HG03097 (cell line): ENCODE measurements at regions not wholly inside any gene's neighbourhood (a gene's known extent, or its start where the extent isn't known, plus 50 kb on each side); places are given as distances from the start of the nearest gene placed in this dataset.
A peak's percentile ranks its signal among the peaks of the same experiment; 100 is the strongest.

Experiments
- ATAC-seq: cut with Tn5 transposase; IDR thresholded peaks from one replicate; pipeline ENCODE4 v1.9.1; 2021; ENCODE audit not compliant: unreplicated experiment, low FRiP score

DNA sequence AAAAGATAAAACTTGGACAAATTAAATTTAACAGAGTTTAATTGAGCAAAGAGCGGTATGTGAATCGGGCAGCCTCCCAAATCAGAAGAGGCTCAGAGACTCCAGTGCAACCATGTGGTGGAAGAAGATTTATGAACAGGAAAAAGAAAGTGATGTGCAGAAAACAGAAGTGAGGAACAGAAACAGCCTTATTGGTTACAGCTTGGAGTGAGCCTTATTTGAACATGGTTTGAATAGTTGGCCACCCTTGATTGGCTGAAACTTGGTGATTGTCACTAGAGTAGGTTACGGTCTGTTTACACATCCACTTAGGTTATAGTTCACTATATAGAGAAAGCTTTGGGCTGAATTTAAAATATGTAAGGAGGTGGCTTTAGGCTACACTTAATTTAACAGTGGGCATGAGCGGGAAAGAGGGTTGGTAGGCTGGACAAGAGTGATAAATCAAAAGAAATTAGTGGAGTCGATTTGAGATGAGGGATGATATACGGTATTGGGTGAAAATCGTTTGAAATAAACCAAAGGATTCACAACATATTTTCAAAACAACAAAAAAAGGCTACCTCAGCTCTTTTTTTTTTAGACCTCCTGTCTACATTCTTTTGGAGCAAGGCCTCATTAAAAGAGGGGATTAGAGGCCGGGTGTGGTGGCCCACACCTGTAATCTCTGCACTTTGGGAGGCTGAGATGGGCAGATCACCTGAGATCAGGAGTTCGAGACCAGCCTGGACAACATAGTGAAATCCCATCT lies 84.3 kb upstream of the PREP start:
- ATAC-seq = no peak

DNA sequence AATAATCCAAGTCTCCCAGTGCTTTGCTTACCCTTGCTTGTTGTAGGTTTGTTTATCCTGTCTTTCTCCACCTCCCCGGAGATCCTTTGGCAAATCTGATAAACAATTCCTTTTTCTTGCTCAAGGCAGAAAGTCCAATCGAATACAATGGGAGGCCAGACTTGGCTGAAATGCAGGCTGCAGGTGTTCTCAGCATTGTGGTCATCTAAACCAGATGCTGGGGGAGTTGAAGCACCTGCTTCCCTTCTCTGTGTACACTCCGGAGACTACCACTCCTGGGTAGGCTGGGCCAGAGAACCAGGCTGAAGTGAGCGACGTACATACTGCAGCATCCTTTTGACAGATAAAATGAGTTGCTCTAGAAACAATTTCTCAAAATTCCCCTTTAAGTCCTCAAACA lies 82.6 kb upstream of the PREP start:
- ATAC-seq = no peak

DNA sequence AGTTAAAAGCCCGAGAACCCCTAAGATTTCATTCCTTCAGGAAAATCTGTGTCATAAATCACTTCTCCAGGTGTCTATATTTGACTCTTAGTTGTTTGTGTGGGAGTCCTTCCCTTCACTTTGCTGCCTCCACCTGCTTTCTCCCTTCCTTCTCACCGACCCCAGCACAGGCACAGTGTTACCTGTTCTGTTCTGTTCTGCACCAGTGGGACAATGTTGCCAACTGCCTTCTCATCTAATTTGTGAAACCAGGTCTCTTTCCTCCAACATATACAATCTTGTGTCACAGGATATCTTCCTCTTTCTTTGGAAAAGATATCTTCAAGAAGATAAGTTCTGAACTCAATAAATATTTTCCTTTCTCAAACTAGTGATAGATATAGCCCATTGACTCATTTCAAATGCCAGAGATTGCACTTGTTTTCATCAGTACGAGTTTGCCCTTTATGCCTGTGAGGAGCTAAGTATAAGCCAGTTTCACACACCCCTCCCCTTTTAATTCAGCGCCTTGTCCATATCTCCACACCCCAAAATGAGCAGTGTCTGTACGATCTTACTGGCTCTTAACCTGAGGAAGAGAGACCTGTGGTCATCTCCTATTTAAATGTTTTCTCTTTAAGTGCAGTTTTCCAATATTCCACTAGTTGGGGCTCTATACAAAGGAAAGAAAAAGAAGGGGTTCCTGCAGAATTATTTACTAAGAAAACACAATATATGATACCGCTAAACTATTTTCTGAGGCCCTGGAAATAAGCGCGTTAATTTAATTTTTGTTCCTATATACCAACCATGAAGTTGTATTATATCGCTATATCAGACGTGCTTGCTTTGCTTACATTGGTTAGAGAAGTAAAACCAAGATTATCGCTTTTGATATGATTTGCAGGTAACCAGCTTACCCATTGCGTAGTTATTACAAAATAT lies 81.6 kb upstream of the PREP start:
- no peak for ATAC-seq

DNA sequence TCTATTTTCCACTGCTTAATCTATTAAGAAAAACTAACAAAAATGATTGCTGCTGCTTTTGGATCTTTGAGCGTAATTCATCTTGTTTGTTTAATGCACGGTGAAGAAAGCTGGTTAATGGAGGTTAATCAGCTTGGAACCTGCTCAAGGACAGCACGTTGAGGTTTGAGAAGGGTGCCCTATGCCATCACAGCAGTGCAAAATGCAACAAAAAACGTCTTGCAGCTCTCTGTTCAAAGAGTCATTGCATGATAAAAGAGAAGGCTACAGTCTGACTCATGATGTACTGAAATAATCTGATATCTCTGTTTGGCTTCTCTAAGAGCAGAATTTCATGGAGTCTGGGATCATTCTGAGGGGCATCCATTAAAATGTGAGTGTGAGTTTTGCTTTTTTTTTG lies 80.6 kb upstream of the PREP start:
- no peak for ATAC-seq

DNA sequence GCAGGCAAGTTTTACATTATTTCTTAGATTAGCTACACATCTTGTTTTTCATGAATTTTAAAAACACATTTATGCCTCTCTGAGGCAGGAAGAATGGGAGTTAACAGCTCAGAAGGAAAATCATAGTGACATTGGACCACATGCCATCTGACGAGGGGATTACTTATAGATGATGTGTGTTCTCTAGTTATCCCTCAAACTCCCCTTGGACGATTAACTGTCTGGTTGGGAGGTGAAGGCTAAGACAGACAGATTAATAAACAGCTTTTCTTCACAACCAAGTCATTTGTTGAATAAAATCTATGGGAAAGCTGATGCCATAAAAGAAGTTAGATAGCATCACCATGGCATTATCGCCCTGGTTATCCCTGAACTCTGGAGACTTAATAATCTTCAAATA lies 80.0 kb upstream of the PREP start:
- ATAC-seq = no peak

DNA sequence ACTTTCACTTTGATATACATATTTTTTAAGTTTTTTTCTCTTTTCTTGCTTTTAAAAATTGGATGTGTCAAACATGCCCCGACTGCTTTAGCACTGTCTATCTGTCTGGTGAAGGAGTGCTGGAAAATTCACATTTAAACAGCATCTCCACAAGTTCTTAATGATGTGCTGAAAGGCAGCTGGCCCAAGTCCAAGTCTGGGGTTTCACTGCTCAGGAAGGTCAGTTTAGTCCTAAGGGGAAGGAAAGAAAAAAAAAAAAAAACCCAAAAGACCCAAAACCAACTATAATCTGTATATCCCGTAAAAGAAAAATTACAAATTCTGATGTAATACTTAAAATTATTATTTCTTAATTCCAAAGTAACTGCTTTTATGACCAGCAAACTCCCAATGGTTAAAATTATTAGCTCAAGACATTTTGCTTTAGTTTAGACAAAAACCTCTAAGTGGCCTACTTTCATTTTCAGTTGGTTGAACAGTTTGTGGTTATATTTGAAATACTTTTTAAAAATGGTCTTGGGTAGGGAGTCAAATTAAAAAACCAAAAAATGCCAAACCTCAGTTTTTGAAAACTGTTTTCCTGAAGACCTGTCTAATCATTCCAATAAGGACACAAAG lies 79.5 kb upstream of the PREP start:
- no peak for ATAC-seq

DNA sequence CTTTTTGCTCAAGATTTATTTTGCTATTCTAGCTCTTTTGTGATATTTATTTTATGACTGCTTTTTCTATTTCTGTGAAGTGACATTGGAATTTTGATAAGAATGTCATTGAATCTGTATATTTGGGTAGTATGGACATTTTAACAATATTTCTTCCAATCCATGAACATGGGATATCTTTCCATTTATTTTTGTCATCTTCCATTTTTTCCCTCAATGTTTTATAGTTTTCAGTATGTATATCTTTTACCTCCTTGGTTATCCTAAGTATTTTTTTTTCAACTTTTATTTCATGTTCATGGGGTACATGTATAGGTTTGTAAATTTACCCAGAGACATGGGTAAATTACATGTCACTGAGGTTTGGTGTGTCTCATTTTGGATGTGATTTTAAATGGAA lies 74.1 kb upstream of the PREP start:
- no peak for ATAC-seq

DNA sequence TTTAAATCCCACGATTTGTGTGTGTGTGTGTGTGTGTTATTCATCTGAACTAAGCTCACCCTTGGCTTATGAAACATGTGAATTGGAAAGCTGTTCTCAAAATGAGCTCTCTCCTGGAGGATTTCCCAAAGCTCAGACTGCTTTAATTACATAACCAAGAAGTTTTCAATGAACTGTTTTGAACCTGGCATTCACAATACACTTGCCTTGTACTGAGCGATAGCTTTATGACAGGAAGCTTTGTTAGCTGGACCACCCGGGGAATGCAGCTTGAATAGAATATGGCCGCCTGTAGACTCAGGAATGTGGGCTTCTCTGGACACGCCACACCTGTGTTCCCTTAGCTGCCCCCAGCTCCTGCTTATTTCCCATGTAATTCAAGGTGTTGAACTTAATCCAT lies 71.4 kb upstream of the PREP start:
- no peak for ATAC-seq

DNA sequence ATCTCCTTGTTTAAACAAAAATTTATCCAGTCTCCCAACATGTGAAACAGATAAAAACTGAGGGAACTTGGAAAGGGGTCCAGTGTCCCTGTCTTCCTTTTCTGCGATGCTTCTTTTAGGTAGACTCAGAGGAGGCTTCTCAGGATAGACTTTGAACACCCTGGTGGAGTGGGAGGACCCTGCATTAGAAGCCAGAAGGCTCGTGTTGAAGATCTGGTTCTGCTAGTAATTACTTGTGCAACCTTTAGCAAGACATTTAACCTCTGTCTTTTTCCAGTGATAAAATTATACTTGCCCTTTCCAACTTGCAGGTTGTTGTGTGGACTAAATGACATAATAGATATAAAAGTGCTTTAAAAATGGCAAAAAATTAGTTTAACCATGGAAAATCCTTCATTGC lies 67.1 kb upstream of the PREP start:
- no peak for ATAC-seq

DNA sequence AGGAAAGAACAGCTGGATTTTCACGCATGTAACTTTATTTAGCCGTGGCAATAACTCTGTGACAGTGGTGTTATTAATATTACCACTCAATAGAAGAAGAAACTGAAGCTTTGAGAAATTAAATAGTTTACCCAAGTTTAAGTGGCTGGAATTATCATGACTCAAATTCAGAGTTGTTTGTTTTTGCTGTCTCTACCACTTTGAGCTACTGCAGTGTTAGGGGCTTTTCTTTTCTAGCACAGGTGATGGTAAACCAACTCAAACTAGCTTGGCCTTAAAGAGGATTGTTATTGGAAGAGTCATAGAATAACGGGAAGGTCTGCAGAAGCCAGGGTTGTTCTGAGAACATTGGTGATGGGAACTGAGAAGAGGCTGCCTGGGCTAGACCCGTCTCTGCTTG lies 66.0 kb upstream of the PREP start:
- no peak for ATAC-seq

DNA sequence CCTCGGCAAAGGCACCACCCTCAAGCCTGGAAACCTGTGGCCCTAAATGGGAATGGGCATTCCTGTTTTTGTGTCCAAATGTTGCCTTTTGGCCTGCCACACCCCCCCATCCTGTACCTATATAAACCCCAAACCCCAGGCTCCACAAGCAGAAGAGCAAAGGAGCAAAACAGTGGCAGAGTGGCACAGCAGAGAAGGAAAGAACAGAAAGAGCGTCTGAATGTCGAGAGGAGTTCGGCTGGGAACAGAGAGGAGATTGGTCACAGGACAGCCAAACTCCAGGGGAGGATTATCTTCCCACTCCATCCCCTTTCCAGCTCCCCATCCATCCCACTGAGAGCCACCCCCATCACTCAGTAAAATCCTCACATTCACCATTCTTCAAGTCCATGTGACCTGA lies 58.0 kb upstream of the PREP start:
- no peak for ATAC-seq

DNA sequence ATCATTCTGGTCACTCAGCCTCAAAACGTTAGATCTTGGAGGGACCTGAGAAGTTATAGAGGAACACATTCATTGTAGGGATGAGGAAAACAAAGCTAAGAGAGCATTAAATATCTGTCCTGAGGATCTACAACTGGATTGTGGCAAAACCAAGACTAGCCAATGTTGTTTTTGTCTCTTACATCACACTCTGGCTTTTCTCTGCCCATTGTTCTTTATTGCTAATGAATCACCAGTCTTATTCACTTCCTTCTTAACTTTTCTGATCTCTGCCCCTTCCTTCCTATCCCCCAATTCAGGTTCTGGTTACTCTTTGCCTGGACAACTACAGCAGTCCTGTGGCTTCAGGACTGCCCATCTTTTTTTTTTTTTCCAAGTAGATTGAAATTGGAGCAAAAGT lies 57.0 kb upstream of the PREP start:
- no peak for ATAC-seq

DNA sequence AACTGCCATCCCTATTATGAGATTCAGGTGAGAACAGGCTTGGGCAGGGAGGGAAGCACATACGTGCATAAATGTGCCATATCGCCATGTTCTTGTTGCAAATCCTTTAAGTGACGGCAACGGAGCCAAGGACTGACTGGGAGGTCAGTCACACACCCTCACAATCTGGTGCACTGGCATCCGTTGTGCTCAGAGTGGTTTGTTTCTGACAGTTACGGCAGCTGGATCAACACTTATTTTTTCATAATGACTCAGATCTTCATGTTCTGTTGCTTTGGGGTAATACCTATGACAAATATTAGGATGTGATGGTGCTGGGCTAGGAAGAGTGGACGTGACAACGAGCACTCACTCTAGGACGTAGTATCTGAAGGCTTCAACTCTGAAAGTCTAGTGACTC lies 56.2 kb upstream of the PREP start:
- peak; percentile 86 for ATAC-seq

DNA sequence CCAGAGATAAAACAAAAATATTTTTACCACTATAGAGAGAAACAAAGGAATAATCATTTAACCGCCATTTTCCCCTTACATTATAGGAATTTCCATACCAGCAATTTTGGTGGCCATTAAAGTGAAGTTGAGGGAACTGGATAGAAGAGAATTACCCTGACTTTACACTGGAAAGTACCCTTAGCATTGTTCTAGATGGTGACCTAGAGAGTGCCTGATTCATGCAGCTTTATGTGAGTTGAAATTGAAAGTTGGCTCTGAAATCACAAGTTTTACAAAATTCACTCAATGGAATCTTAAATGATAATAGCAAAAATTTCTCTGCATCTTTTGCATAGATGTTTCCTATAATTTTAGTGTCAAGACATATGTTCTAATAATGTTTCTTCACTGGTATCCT lies 55.7 kb upstream of the PREP start:
- peak; percentile 42 for ATAC-seq

DNA sequence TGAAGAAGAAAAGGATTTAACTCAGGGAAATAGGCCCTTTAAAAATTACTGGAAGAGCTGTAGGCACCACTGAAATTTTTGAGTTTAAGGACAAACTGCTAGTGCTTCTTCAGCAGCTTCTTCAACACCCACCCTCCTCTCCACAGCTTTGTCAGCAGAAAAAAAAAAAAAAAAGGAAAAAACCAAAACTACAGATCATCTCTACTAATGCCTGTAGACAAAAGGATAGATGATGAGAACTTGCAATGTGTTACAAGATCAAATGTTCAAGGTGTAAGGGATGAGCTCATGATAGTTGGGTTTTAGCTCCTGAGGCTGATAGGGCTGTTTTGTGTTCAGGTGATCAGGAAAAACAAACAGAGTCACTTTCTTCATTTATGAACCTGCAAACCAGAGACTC lies 55.2 kb upstream of the PREP start:
- ATAC-seq = no peak

DNA sequence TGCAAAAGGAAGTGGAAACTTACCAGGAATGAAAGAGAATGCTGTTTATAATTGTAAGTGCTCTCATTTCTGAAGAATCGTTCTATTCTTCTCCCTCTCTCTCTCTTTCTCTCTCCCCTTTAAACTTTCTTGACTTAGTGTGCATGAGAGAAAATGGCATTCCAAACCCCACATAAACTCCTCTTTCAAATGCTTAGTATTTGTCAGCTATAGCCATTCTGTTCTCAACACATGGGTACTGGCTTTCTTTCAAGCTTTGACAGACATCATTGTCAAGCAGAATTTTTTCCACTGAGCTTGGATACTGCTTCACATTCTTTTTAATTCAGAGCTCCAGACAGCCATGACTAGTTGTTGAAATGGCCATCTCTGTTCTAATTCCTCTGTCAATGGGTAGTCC lies 51.1 kb upstream of the PREP start:
- ATAC-seq = no peak

DNA sequence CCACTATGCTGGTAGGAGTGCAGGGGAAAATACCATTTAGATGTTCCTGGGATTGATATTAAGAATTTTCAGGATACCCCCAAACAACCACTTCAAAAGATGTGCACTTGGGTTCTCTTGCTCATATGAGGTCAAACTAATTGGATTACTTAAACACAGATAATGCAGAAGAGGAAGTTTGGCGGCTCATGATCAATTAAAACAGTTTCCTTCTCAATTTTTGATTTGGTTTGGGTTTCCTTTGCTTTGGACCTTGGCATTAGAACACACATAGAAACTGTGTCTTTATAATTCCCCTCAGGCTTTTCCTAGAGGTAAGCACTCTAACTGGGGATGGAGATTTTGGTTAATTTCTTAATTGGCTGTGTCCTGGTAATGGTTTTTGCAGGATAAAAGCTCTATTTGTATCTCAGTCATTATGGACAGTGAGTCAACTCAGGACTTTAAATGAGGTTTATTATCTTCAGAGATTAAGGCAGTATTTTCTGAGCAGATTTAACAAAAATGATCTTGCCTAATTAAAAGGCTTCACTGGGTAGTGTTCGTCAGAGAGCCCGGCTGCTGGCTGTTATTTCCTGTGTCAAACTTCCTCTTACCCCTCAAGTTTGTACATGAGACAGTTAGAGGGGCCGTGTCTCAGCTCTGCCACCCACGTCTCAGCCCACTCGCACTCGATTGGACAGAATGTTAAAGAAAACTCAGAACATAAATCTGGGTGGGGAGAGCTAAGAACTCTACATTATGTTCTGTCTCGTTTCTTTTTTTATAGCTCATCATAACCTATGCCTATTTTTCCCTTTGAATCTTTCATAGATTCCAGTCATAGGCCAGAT lies 50.3 kb upstream of the PREP start:
- no peak for ATAC-seq
